Right renal cortex interstitium (tissue), 3 donors: ENCODE measurements at regions not wholly inside any gene's neighbourhood (a gene's known extent, or its start where the extent isn't known, plus 50 kb on each side); places are given as distances from the start of the nearest gene placed in this dataset.

ENCODE experiments used
- DNase-seq, 3 donors: peaks; one replicate each; pipeline ENCODE4 v3.0.0-alpha.2; 2013; ENCODE audit warnings: low read depth in 3 of 3, low spot score in 2 of 3

GRCh38 chr4:26267087-26267486, 53.7 kb upstream of the RBPJ start:
- DNase-seq: no peak

GRCh38 chr4:26268246-26268645, 52.6 kb upstream of the RBPJ start:
- no peak for DNase-seq

GRCh38 chr4:26269038-26269437, 51.8 kb upstream of the RBPJ start:
- no peak for DNase-seq
